ENCODE measurements at regions not wholly inside any gene's neighbourhood (a gene's known extent, or its start where the extent isn't known, plus 50 kb on each side); places are given as distances from the start of the nearest gene placed in this dataset.
"Not testable (repeated sequence)": the region's sequence is repeated elsewhere in the genome, so short reads cannot be mapped to it uniquely, and the experiment has no call there.

- no peaks in the 10 kb centered on the region for H3K36me3 ChIP-seq (ENCODE audit: insufficient read depth, low read length)
These were observed 1167.3 kb upstream of the CELF2 start for GRCh38 chr10:9850415-9850814.

GRCh38 chr10:9851808-9852207, 1165.9 kb upstream of the CELF2 start:
- no peaks in the 10 kb centered on the region for H3K9me3 ChIP-seq (ENCODE audit: insufficient read depth, low read depth, low read length)
- no peak overlapping the region for H3K27ac Mint-ChIP-seq (ENCODE audit: unreplicated experiment)
- FAIRE-seq (no peak), DNase-seq (ENCODE audit: low read depth) (no peak)
- no peaks in the 10 kb centered on the region for H3K4me1 ChIP-seq (ENCODE audit: insufficient read depth, low read length)
- H3K36me3 Mint-ChIP-seq (ENCODE audit: low read depth, unreplicated experiment) = no peaks in the 10 kb centered on the region
- no peak overlapping the region for H3K9ac ChIP-seq (ENCODE audit: low read length)
- no peaks in the 10 kb centered on the region for H3K27me3 Mint-ChIP-seq (ENCODE audit: low read depth, unreplicated experiment)
- no peak overlapping the region for H2AFZ ChIP-seq (ENCODE audit: low read depth, low read length)
- H3K4me1 Mint-ChIP-seq (ENCODE audit: low read depth, unreplicated experiment) = no peaks in the 10 kb centered on the region
- H3K4me2 ChIP-seq (ENCODE audit: low read length) = no peak overlapping the region
- no peaks in the 10 kb centered on the region for H4K20me1 ChIP-seq (ENCODE audit: insufficient read depth, low read length)
- no peak overlapping the region for H3K27ac ChIP-seq (ENCODE audit: low read depth, low read length)
- H3K27me3 ChIP-seq (ENCODE audit: insufficient read depth, low read length) = no peaks in the 10 kb centered on the region
- H3K4me3 ChIP-seq (ENCODE audit: insufficient read depth, low read depth, low read length) = no peak overlapping the region
- TF ChIP-seq EZH2 (IDR thresholded peaks at IDR 0.05; ENCODE audit: insufficient read depth, low read length) = no peak
- TF ChIP-seq CTCF (IDR thresholded peaks at IDR 0.05; ENCODE audit: insufficient read depth, low read depth, low read length) = no peak
- no peaks in the 10 kb centered on the region for H3K79me2 ChIP-seq (ENCODE audit: insufficient read depth, low read length)
- no peaks in the 10 kb centered on the region for H3K36me3 ChIP-seq (ENCODE audit: insufficient read depth, low read length)
- H3K4me3 Mint-ChIP-seq (ENCODE audit: unreplicated experiment) = no peak overlapping the region
- H3K9me3 Mint-ChIP-seq (ENCODE audit: unreplicated experiment) = peaks cover 2% of the 10 kb centered on the region

More at GRCh38 chr10:9850415-9850814, 1167.3 kb upstream of the CELF2 start:
- Mint-ChIP-seq H3K4me3 (ENCODE audit: unreplicated experiment) (no peak overlapping the region), H3K36me3 (ENCODE audit: low read depth, unreplicated experiment) (no peaks in the 10 kb centered on the region), H3K9me3 (ENCODE audit: unreplicated experiment) (peaks cover 2% of the 10 kb centered on the region), H3K4me1 (ENCODE audit: low read depth, unreplicated experiment) (no peaks in the 10 kb centered on the region), H3K27me3 (ENCODE audit: low read depth, unreplicated experiment) (no peaks in the 10 kb centered on the region), H3K27ac (ENCODE audit: unreplicated experiment) (no peak overlapping the region)
- DNase-seq (ENCODE audit: low read depth) (no peak), FAIRE-seq (no peak)
- Histone ChIP-seq H4K20me1 (ENCODE audit: insufficient read depth, low read length) (no peaks in the 10 kb centered on the region), H3K4me1 (ENCODE audit: insufficient read depth, low read length) (no peaks in the 10 kb centered on the region), H3K27me3 (ENCODE audit: insufficient read depth, low read length) (no peaks in the 10 kb centered on the region), H3K27ac (ENCODE audit: low read depth, low read length) (no peak overlapping the region), H3K4me2 (ENCODE audit: low read length) (no peak overlapping the region), H3K9ac (ENCODE audit: low read length) (no peak overlapping the region), H3K4me3 (ENCODE audit: insufficient read depth, low read depth, low read length) (no peak overlapping the region), H3K9me3 (ENCODE audit: insufficient read depth, low read depth, low read length) (no peaks in the 10 kb centered on the region), H2AFZ (ENCODE audit: low read depth, low read length) (no peak overlapping the region), H3K79me2 (ENCODE audit: insufficient read depth, low read length) (no peaks in the 10 kb centered on the region)
- no peak for TF ChIP-seq EZH2 (IDR thresholded peaks at IDR 0.05; ENCODE audit: insufficient read depth, low read length)
- TF ChIP-seq CTCF (IDR thresholded peaks at IDR 0.05; ENCODE audit: insufficient read depth, low read depth, low read length) = no peak

- Histone ChIP-seq H3K4me2 (ENCODE audit: low read length) (no peak overlapping the region), H2AFZ (ENCODE audit: low read depth, low read length) (no peak overlapping the region), H3K27ac (ENCODE audit: low read depth, low read length) (no peak overlapping the region), H3K4me1 (ENCODE audit: insufficient read depth, low read length) (no peaks in the 10 kb centered on the region), H3K9ac (ENCODE audit: low read length) (no peak overlapping the region), H4K20me1 (ENCODE audit: insufficient read depth, low read length) (no peaks in the 10 kb centered on the region), H3K9me3 (ENCODE audit: insufficient read depth, low read depth, low read length) (no peaks in the 10 kb centered on the region), H3K27me3 (ENCODE audit: insufficient read depth, low read length) (no peaks in the 10 kb centered on the region), H3K79me2 (ENCODE audit: insufficient read depth, low read length) (no peaks in the 10 kb centered on the region), H3K36me3 (ENCODE audit: insufficient read depth, low read length) (no peaks in the 10 kb centered on the region), H3K4me3 (ENCODE audit: insufficient read depth, low read depth, low read length) (no peak overlapping the region)
- DNase-seq (ENCODE audit: low read depth) (no peak), FAIRE-seq (no peak)
- no peak for TF ChIP-seq CTCF (IDR thresholded peaks at IDR 0.05; ENCODE audit: insufficient read depth, low read depth, low read length)
- no peak for TF ChIP-seq EZH2 (IDR thresholded peaks at IDR 0.05; ENCODE audit: insufficient read depth, low read length)
- peaks cover 3% of the 10 kb centered on the region for H3K4me1 Mint-ChIP-seq (ENCODE audit: low read depth, unreplicated experiment)
- H3K9me3 Mint-ChIP-seq (ENCODE audit: unreplicated experiment) = peaks cover 2% of the 10 kb centered on the region
- no peaks in the 10 kb centered on the region for H3K36me3 Mint-ChIP-seq (ENCODE audit: low read depth, unreplicated experiment)
- H3K4me3 Mint-ChIP-seq (ENCODE audit: unreplicated experiment) = no peak overlapping the region
- H3K27me3 Mint-ChIP-seq (ENCODE audit: low read depth, unreplicated experiment) = no peaks in the 10 kb centered on the region
- no peak overlapping the region for H3K27ac Mint-ChIP-seq (ENCODE audit: unreplicated experiment)
These were observed 1164.0 kb upstream of the CELF2 start for GRCh38 chr10:9853405-9854355.

- not testable (repeated sequence) for H3K4me3 Mint-ChIP-seq (ENCODE audit: unreplicated experiment)
These were observed 1162.2 kb upstream of the CELF2 start for GRCh38 chr10:9855451-9855850.

More at GRCh38 chr10:9855451-9855850, 1162.2 kb upstream of the CELF2 start:
- H3K36me3 Mint-ChIP-seq (ENCODE audit: low read depth, unreplicated experiment); H2AFZ ChIP-seq (ENCODE audit: low read depth, low read length); H3K27ac ChIP-seq (ENCODE audit: low read depth, low read length); H3K79me2 ChIP-seq (ENCODE audit: insufficient read depth, low read length); H4K20me1 ChIP-seq (ENCODE audit: insufficient read depth, low read length); H3K27ac Mint-ChIP-seq (ENCODE audit: unreplicated experiment); H3K4me3 ChIP-seq (ENCODE audit: insufficient read depth, low read depth, low read length); H3K9ac ChIP-seq (ENCODE audit: low read length); H3K9me3 Mint-ChIP-seq (ENCODE audit: unreplicated experiment); H3K9me3 ChIP-seq (ENCODE audit: insufficient read depth, low read depth, low read length); H3K4me2 ChIP-seq (ENCODE audit: low read length); DNase-seq (ENCODE audit: low read depth); H3K27me3 ChIP-seq (ENCODE audit: insufficient read depth, low read length); H3K27me3 Mint-ChIP-seq (ENCODE audit: low read depth, unreplicated experiment); H3K36me3 ChIP-seq (ENCODE audit: insufficient read depth, low read length); H3K4me1 ChIP-seq (ENCODE audit: insufficient read depth, low read length); H3K4me1 Mint-ChIP-seq (ENCODE audit: low read depth, unreplicated experiment); FAIRE-seq: not testable (repeated sequence)
